Astrocyte (in vitro differentiated cells and primary cell): ENCODE measurements at regions not wholly inside any gene's neighbourhood (a gene's known extent, or its start where the extent isn't known, plus 50 kb on each side); places are given as distances from the start of the nearest gene placed in this dataset.

Source experiments
- DNase-seq: peaks from one replicate; pipeline ENCODE4 v3.0.0-alpha.2; 2010; ENCODE audit warnings: low read depth
- FAIRE-seq: peaks from 2 replicates; lab custom pipeline; 2011; peaks lifted over from hg19 to GRCh38; lab: Jason Lieb, UNC
- H2AFZ ChIP-seq: 2 replicates; pipeline ENCODE4 v1.6.0; 2012; ENCODE audit warnings: low read depth, low read length, inconsistent platforms
- H3K27ac ChIP-seq: 2 replicates; pipeline ENCODE4 v1.5.1; 2011; ENCODE audit warnings: low read depth, low read length, inconsistent platforms
- H3K27me3 ChIP-seq: 2 replicates; pipeline ENCODE4 v1.6.0; 2011; ENCODE audit warnings: low read length, inconsistent platforms; ENCODE audit not compliant: insufficient read depth
- H3K36me3 ChIP-seq: 2 replicates; pipeline ENCODE4 v1.5.1; 2011; ENCODE audit warnings: low read length, inconsistent platforms; ENCODE audit not compliant: insufficient read depth
- H3K4me1 ChIP-seq: 2 replicates; pipeline ENCODE4 v1.5.1; 2011; ENCODE audit warnings: low read length, inconsistent platforms; ENCODE audit not compliant: insufficient read depth
- H3K4me2 ChIP-seq: 2 replicates; pipeline ENCODE4 v1.6.0; 2012; ENCODE audit warnings: low read length, inconsistent platforms
- H3K4me3 ChIP-seq: 2 replicates; pipeline ENCODE4 v1.5.1; 2011; ENCODE audit warnings: low read depth, mild to moderate bottlenecking, low read length, inconsistent platforms; ENCODE audit not compliant: insufficient read depth
- H3K79me2 ChIP-seq: 2 replicates; pipeline ENCODE4 v1.6.0; 2012; ENCODE audit warnings: mild to moderate bottlenecking, low read length, inconsistent platforms; ENCODE audit not compliant: insufficient read depth
- H3K9ac ChIP-seq: 2 replicates; pipeline ENCODE4 v1.6.0; 2012; ENCODE audit warnings: mild to moderate bottlenecking, low read length, inconsistent platforms
- H3K9me3 ChIP-seq: 2 replicates; pipeline ENCODE4 v1.5.1; 2012; ENCODE audit warnings: low read depth, mild to moderate bottlenecking, low read length, inconsistent platforms; ENCODE audit not compliant: insufficient read depth
- H4K20me1 ChIP-seq: 2 replicates; pipeline ENCODE4 v1.6.0; 2012; ENCODE audit warnings: low read length, inconsistent platforms; ENCODE audit not compliant: insufficient read depth
- H3K27ac Mint-ChIP-seq: one replicate; pipeline ENCODE4 v1.8.0; 2021; ENCODE audit warnings: mild to moderate bottlenecking, mixed read lengths; ENCODE audit not compliant: unreplicated experiment
- H3K27me3 Mint-ChIP-seq: one replicate; pipeline ENCODE4 v1.8.0; 2021; ENCODE audit warnings: low read depth, mixed read lengths; ENCODE audit not compliant: unreplicated experiment
- H3K36me3 Mint-ChIP-seq: one replicate; pipeline ENCODE4 v1.8.0; 2021; ENCODE audit warnings: low read depth, mixed read lengths; ENCODE audit not compliant: unreplicated experiment
- H3K4me1 Mint-ChIP-seq: one replicate; pipeline ENCODE4 v1.8.0; 2021; ENCODE audit warnings: low read depth, mixed read lengths; ENCODE audit not compliant: unreplicated experiment
- H3K4me3 Mint-ChIP-seq: one replicate; pipeline ENCODE4 v1.8.0; 2021; ENCODE audit warnings: mild to moderate bottlenecking, moderate library complexity, mixed read lengths; ENCODE audit not compliant: unreplicated experiment
- H3K9me3 Mint-ChIP-seq: one replicate; pipeline ENCODE4 v1.8.0; 2021; ENCODE audit warnings: mild to moderate bottlenecking, mixed read lengths; ENCODE audit not compliant: unreplicated experiment
- CTCF ChIP-seq: IDR thresholded peaks from 2 replicates; pipeline ENCODE4 v1.5.1; 2011; ENCODE audit warnings: low read depth, mild to moderate bottlenecking, inconsistent platforms, low read length, moderate library complexity; ENCODE audit not compliant: insufficient read depth
- EZH2 ChIP-seq: IDR thresholded peaks from 2 replicates; pipeline ENCODE4 v1.6.1; 2012; ENCODE audit warnings: mild to moderate bottlenecking, low read length, inconsistent platforms; ENCODE audit not compliant: insufficient read depth

DNA sequence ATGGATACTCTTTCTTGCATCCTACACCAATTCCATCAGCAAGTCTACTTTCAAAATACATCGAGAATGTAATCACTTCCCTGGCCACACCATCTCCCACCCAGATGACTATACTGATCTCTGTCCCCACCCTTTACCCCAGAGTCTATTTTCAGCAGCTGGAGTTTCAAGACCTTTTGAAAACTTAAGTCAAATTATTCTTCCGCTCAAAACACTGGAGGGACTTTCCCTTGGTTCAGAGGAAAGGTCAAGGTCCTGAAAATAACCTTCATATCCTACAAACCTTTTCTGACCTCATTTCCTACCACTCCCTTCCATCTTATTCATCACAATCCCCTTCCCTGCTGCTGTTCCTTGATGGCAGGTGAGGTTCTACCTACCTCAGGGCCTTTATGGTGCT lies 58.8 kb upstream of the LYPD6 start:
- no peaks in the 10 kb centered on the region for H3K79me2 ChIP-seq
- no peak overlapping the region for H3K27ac ChIP-seq
- no peaks in the 10 kb centered on the region for H3K9me3 Mint-ChIP-seq
- no peak overlapping the region for H3K4me3 Mint-ChIP-seq
- FAIRE-seq (no peak), DNase-seq (no peak)
- no peaks in the 10 kb centered on the region for H3K4me1 ChIP-seq
- no peak overlapping the region for H3K9ac ChIP-seq
- H3K4me3 ChIP-seq = no peak overlapping the region
- no peak overlapping the region for H2AFZ ChIP-seq
- no peaks in the 10 kb centered on the region for H3K36me3 Mint-ChIP-seq
- H3K9me3 ChIP-seq = no peaks in the 10 kb centered on the region
- H3K27me3 Mint-ChIP-seq = no peaks in the 10 kb centered on the region
- H3K36me3 ChIP-seq = no peaks in the 10 kb centered on the region
- no peak overlapping the region for H3K27ac Mint-ChIP-seq
- TF ChIP-seq EZH2 (no peak), CTCF (no peak)
- no peaks in the 10 kb centered on the region for H4K20me1 ChIP-seq
- H3K4me1 Mint-ChIP-seq = no peaks in the 10 kb centered on the region
- no peak overlapping the region for H3K4me2 ChIP-seq
- no peaks in the 10 kb centered on the region for H3K27me3 ChIP-seq

DNA sequence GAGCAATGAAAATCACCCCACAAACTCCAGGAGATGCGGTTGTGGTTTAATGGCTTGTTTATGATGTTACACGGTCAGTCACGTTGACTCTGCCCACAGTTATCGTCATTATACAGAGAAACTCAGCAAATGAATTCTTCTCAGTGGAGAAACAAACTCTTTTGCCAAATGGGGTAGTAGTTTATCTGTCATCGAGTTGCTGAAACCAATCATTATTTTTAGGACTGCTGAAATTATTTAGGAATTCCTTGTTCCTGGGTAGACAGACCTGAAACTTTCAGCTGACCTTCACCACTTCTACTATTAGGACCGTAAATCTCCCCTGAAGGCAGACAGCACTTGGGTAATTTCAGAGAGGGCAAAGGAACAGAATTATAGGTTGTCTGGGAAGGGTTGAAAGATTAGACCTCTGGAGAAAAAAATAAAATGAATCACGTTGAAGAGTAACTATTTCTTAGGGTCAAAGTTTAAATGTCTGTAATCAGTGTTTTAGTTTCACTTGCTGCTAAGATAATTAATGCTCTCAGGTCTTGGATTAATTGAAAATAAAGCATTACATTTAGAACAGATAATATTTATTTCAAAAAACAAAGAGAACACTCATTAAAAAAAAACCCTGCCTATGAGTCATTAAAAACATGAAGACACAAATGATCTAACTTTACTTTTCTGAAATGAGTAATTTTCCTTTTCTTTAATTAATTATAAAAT lies 52.1 kb upstream of the LYPD6 start:
- Mint-ChIP-seq H3K9me3 (no peaks in the 10 kb centered on the region), H3K4me1 (no peaks in the 10 kb centered on the region), H3K36me3 (no peaks in the 10 kb centered on the region), H3K27me3 (no peaks in the 10 kb centered on the region), H3K27ac (no peak overlapping the region), H3K4me3 (no peak overlapping the region)
- no peak overlapping the region for H2AFZ ChIP-seq
- H3K27ac ChIP-seq = no peak overlapping the region
- no peaks in the 10 kb centered on the region for H3K9me3 ChIP-seq
- no peaks in the 10 kb centered on the region for H3K4me1 ChIP-seq
- H3K4me3 ChIP-seq = no peak overlapping the region
- no peak for TF ChIP-seq EZH2
- no peaks in the 10 kb centered on the region for H3K79me2 ChIP-seq
- no peaks in the 10 kb centered on the region for H3K36me3 ChIP-seq
- H3K27me3 ChIP-seq = no peaks in the 10 kb centered on the region
- FAIRE-seq = peak; percentile 41
- no peak overlapping the region for H3K9ac ChIP-seq
- DNase-seq = no peak
- H3K4me2 ChIP-seq = no peak overlapping the region
- no peaks in the 10 kb centered on the region for H4K20me1 ChIP-seq

DNA sequence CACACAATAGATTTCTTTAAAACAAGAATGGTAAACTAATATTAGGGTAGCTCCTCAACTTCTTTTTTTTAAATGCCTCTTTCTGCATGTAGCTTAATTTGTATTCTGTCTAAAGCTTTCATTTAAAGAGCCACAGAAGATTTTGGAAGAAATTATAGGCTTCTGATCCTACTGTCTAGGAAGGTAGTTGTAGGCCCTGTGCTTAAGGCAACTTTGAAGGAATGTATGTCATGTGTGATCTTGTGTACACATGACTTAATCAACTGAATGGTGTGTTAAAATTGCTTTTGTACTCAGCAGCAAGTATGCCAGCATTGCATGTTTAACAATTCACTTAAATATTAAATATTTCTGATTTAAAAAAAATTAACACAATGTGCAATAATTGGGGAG lies 51.5 kb upstream of the LYPD6 start:
- Histone ChIP-seq H3K4me2 (no peak overlapping the region), H3K4me1 (no peaks in the 10 kb centered on the region), H3K36me3 (no peaks in the 10 kb centered on the region), H3K27ac (no peak overlapping the region), H4K20me1 (no peaks in the 10 kb centered on the region), H3K9me3 (no peaks in the 10 kb centered on the region), H3K27me3 (no peaks in the 10 kb centered on the region), H3K9ac (no peak overlapping the region), H3K79me2 (no peaks in the 10 kb centered on the region), H3K4me3 (no peak overlapping the region), H2AFZ (no peak overlapping the region)
- no peaks in the 10 kb centered on the region for H3K27me3 Mint-ChIP-seq
- no peak overlapping the region for H3K27ac Mint-ChIP-seq
- no peak overlapping the region for H3K4me3 Mint-ChIP-seq
- no peak for DNase-seq
- no peak for FAIRE-seq
- H3K36me3 Mint-ChIP-seq = no peaks in the 10 kb centered on the region
- no peaks in the 10 kb centered on the region for H3K9me3 Mint-ChIP-seq
- no peaks in the 10 kb centered on the region for H3K4me1 Mint-ChIP-seq
- TF ChIP-seq EZH2 (no peak), CTCF (no peak)
